Esophagus squamous epithelium (tissue), 4 donors: ENCODE measurements at regions not wholly inside any gene's neighbourhood (a gene's known extent, or its start where the extent isn't known, plus 50 kb on each side); places are given as distances from the start of the nearest gene placed in this dataset.

ENCODE experiments used
- POLR2A ChIP-seq, 4 donors: fragments of 450-650 bp; IDR thresholded peaks; one replicate each; pipeline ENCODE4 v1.6.1; 2017; ENCODE audit warnings: antibody characterized with exemption in 4 of 4, mild to moderate bottlenecking in 4 of 4, moderate library complexity in 3 of 4
- TF ChIP-seq, protein P1 (sequence below), 6 experiments: fragments of 450-650 bp in 4 of 6; fragments of 200-600 bp in 2 of 6; sonication (generic) in 2 of 6; IDR thresholded peaks; one replicate each; pipeline ENCODE4 v1.5.1; 2016 to 2019; ENCODE audit warnings: antibody characterized with exemption in 6 of 6, mild to moderate bottlenecking in 4 of 6, moderate library complexity in 4 of 6

DNA sequence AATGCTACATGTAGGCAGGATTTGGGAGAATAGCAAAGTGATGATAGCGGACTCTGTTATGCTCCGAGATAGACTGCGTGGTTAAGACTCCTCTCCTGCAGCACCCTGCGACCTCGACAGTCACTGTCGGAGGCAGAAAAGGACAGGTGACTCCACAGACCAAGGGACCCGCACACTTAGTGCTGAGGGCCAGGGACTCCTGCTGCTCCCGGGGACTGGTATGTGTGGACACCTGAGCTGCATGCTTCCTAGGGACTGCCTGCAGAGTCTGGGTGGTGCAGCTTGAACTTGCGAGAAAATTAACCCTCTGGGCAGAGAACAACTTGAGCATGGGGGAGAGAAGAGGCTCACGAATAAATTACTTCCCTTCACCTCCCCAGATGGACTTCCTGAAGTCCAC is 407.1 kb upstream of the PFKP start:
- TF ChIP-seq, protein P1, sequence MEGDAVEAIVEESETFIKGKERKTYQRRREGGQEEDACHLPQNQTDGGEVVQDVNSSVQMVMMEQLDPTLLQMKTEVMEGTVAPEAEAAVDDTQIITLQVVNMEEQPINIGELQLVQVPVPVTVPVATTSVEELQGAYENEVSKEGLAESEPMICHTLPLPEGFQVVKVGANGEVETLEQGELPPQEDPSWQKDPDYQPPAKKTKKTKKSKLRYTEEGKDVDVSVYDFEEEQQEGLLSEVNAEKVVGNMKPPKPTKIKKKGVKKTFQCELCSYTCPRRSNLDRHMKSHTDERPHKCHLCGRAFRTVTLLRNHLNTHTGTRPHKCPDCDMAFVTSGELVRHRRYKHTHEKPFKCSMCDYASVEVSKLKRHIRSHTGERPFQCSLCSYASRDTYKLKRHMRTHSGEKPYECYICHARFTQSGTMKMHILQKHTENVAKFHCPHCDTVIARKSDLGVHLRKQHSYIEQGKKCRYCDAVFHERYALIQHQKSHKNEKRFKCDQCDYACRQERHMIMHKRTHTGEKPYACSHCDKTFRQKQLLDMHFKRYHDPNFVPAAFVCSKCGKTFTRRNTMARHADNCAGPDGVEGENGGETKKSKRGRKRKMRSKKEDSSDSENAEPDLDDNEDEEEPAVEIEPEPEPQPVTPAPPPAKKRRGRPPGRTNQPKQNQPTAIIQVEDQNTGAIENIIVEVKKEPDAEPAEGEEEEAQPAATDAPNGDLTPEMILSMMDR (IDR thresholded peaks at IDR 0.05): no peak
- no peak for TF ChIP-seq POLR2A (IDR thresholded peaks at IDR 0.05)
